ENCODE measurements at regions not wholly inside any gene's neighbourhood (a gene's known extent, or its start where the extent isn't known, plus 50 kb on each side); places are given as distances from the start of the nearest gene placed in this dataset.
"Not testable (repeated sequence)": the region's sequence is repeated elsewhere in the genome, so short reads cannot be mapped to it uniquely, and the experiment has no call there.

- not testable (repeated sequence) for DNase-seq (ENCODE audit: low read depth)
Measured at GRCh38 chr1:147103416-147104155, 68.7 kb downstream of the PRKAB2 start.

- no peak for DNase-seq (ENCODE audit: low read depth)
Measured at GRCh38 chr1:147099192-147099591, 73.1 kb downstream of the PRKAB2 start.

GRCh38 chr1:147098338-147098973 is 73.8 kb downstream of the PRKAB2 start:
- DNase-seq (ENCODE audit: low read depth): not testable (repeated sequence)

- DNase-seq (ENCODE audit: low read depth): no peak
Measured at GRCh38 chr1:147095691-147096090, 76.6 kb downstream of the PRKAB2 start.

GRCh38 chr1:147091801-147092200 is 80.5 kb downstream of the PRKAB2 start:
- no peak for DNase-seq (ENCODE audit: low read depth)

GRCh38 chr1:147089457-147089856 is 82.8 kb downstream of the PRKAB2 start:
- DNase-seq (ENCODE audit: low read depth): no peak

- DNase-seq (ENCODE audit: low read depth): no peak
Measured at GRCh38 chr1:147086129-147086528, 86.1 kb downstream of the PRKAB2 start.

- peak; percentile 44 for DNase-seq (ENCODE audit: low read depth)
Measured at GRCh38 chr1:147084273-147085096, 87.8 kb downstream of the PRKAB2 start.

GRCh38 chr1:147083919-147084272 is 88.4 kb downstream of the PRKAB2 start:
- no peak for DNase-seq (ENCODE audit: low read depth)

- DNase-seq (ENCODE audit: low read depth): no peak
Measured at GRCh38 chr1:147080671-147081394, 91.4 kb downstream of the PRKAB2 start.

GRCh38 chr1:147080006-147080661 is 92.1 kb downstream of the PRKAB2 start:
- DNase-seq (ENCODE audit: low read depth): no peak

GRCh38 chr1:147079400-147080005 is 92.8 kb downstream of the PRKAB2 start:
- no peak for DNase-seq (ENCODE audit: low read depth)

GRCh38 chr1:147078606-147079399 is 93.5 kb downstream of the PRKAB2 start:
- no peak for DNase-seq (ENCODE audit: low read depth)

GRCh38 chr1:147077936-147078605 is 94.2 kb downstream of the PRKAB2 start:
- no peak for DNase-seq (ENCODE audit: low read depth)

- DNase-seq (ENCODE audit: low read depth): no peak
Measured at GRCh38 chr1:147077523-147077922, 94.7 kb downstream of the PRKAB2 start.

- DNase-seq (ENCODE audit: low read depth): no peak
Measured at GRCh38 chr1:147077081-147077480, 95.2 kb downstream of the PRKAB2 start.

- no peak for DNase-seq (ENCODE audit: low read depth)
Measured at GRCh38 chr1:147076442-147076841, 95.8 kb downstream of the PRKAB2 start.

- no peak for DNase-seq (ENCODE audit: low read depth)
Measured at GRCh38 chr1:147072482-147073432, 99.5 kb downstream of the PRKAB2 start.

- DNase-seq (ENCODE audit: low read depth): no peak
Measured at GRCh38 chr1:147071142-147071541, 101.1 kb downstream of the PRKAB2 start.
